Heart left ventricle (tissue), 13 donors: ENCODE measurements at regions not wholly inside any gene's neighbourhood (a gene's known extent, or its start where the extent isn't known, plus 50 kb on each side); places are given as distances from the start of the nearest gene placed in this dataset.

Experiments used
- CTCF ChIP-seq, 12 donors: fragments of 200-600 bp; sonication (generic) in 4 of 12; IDR thresholded peaks; one replicate each; pipeline versions ENCODE4 v1.5.0 to v1.8.0; 2018 to 2022; ENCODE audit warnings: antibody characterized with exemption in 12 of 12, mild to moderate bottlenecking in 5 of 12
- POLR2A ChIP-seq, 2 donors: fragments of 450-650 bp; IDR thresholded peaks; one replicate each; pipeline ENCODE4 v1.6.1; 2017; ENCODE audit warnings: antibody characterized with exemption in 2 of 2, mild to moderate bottlenecking in 2 of 2, moderate library complexity in 2 of 2
- donor health status: ischemic (EF 13 %, LVEDD 7.1; RV severe dilation, severe dysfunction).
- donor health status: DM: no; HTN: yes; CAD: no.
- donor health status: DM: no; HTN: no; CAD: no.
- donor health status: ischemic (EF 25% LVEDD 6.9; RV normal size, moderate dysfunction).
- donor health status: ischemic (EF 25% LVEDD 5.7; RV mildly dilated, moderate dysfunction).
- donor health status: ischemic (EF 35%, LVEDD 5.7; RV mildly dilated, moderate dysfunction).
- donor health status: nonischemic (EF 11% LVEDD 7.7; RV severe dilation, severe dysfunction).
- donor health status: DM: yes; HTN: yes; CAD: no.
- donor health status: PGD.
- donor health status: ischemic (EF 29% LVEDD 5.4; RV normal size, mild dysfunction).
- donor health status: nonischemic (EF 23%, LVEDD 6.1; RV moderate dilation, normal function).

- TF ChIP-seq POLR2A (IDR thresholded peaks at IDR 0.05) (no peak), CTCF (IDR thresholded peaks at IDR 0.05) (no peak)
Observed at GRCh38 chr2:209145941-209146681, 277.7 kb upstream of the MAP2 start.
